ENCODE measurements at regions not wholly inside any gene's neighbourhood (a gene's known extent, or its start where the extent isn't known, plus 50 kb on each side); places are given as distances from the start of the nearest gene placed in this dataset.
"Not testable (repeated sequence)": the region's sequence is repeated elsewhere in the genome, so short reads cannot be mapped to it uniquely, and the experiment has no call there.

DNA sequence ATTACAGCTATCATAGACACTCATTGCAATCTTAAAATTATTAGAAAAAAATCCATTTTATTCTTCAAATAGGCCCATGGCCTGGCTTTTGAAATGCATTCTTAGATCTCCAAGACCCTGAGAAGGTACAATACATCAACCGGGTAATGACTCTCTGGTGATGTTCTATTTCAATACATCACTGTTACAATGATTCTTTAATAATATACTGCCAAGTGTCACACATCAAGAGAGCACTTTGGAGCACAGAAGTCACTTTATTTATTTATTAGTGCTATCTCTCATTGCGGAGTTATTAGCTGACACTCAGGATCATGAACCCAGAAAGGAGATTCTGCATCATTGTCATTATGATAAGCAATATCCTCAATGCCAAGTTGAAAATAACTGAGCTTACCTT is 748.5 kb upstream of the MBL2 start:
- no peak for DNase-seq

- no peak for DNase-seq
Measured at GRCh38 chr10:53508197-53508596, 735.6 kb upstream of the MBL2 start.

DNA sequence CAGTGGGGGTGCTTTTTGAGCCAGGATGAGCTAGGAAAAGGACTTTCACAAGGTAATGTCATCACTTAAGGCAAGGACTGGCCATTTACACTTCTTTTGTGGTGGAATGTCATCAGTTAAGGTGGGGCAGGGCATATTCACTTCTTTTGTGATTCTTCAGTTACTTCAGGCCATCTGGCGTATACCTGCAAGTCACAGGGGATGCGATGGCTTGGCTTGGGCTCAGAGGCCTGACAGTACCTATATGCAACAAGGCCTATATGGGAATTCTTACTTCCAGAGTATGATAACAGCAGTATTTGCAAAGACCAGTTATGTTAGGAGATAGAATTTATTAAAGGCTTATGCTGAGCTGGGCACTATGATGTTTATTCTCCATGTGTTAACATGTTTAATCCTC is 731.9 kb upstream of the MBL2 start:
- not testable (repeated sequence) for DNase-seq

DNA sequence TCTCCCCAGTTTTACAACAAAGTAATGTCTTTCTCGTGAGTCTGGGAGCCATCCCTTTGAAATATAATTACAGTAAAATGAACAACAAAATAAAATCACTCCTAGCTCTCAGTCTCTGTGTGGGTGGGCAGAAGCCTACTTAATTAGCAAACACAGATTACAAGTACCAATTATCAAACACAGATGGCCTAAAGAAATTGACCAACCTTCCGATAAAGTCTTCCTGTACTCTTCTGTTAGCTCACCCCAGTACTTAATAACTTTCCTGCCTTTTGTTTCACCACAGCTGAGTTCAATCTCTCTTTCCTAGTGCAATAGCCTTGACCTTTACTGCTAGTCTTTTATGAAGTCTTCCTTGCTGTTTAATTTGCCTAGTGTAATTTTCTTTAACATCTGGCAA is 719.2 kb upstream of the MBL2 start:
- DNase-seq = no peak

- DNase-seq = no peak
Measured at GRCh38 chr10:53490553-53490952, 718.0 kb upstream of the MBL2 start.

- DNase-seq = no peak
Measured at GRCh38 chr10:53489335-53490182, 717.0 kb upstream of the MBL2 start.

GRCh38 chr10:53487019-53487983 is 714.7 kb upstream of the MBL2 start:
- no peak for DNase-seq

- DNase-seq = not testable (repeated sequence)
Measured at GRCh38 chr10:53485422-53485821, 712.8 kb upstream of the MBL2 start.

GRCh38 chr10:53479365-53479764 is 706.8 kb upstream of the MBL2 start:
- DNase-seq = no peak

- DNase-seq = no peak
Measured at GRCh38 chr10:53477313-53477675, 704.7 kb upstream of the MBL2 start.

GRCh38 chr10:53476650-53477312 is 704.2 kb upstream of the MBL2 start:
- DNase-seq = no peak

GRCh38 chr10:53469383-53469782 is 696.8 kb upstream of the MBL2 start:
- no peak for DNase-seq

DNA sequence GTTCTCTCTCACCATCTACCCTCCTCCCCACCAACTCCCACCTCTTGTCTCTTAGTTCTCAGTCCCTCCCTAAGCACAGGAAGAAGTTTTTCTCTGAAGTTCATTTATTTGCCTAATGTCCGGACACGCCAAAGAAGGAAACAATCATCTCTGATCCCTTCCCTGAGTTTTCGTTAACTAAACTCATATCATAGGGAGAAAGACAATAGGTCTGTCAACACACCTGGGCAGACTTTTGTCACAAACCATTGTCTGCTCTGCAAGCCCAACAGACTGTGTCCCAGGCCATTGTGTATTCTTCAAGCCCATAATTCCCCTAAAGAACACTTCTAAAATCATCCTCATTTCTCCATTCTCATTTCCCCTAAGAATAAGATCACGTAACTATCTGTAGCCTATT is 691.0 kb upstream of the MBL2 start:
- DNase-seq = no peak

GRCh38 chr10:53458007-53458406 is 685.4 kb upstream of the MBL2 start:
- DNase-seq = no peak

DNA sequence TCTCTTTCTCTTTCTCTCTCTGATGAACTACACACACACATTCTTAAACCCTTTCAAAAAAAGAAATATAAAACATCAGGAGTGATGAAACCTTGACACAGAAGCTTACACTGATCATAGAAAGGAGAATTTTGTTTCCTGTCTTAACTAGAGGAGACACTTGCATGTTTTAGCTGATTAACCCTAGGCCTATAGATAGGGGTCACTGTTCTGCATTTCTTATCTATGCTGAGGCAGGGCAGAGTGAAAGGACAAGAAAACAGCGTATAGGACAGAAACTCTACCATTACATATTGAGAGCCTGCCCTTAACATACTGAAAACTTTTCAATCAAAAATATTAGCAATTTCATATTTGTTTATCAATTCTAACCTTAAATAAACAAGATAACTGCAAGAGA is 680.6 kb upstream of the MBL2 start:
- DNase-seq = no peak

- DNase-seq = no peak
Measured at GRCh38 chr10:53447576-53447975, 675.0 kb upstream of the MBL2 start.

GRCh38 chr10:53441843-53442242 is 669.3 kb upstream of the MBL2 start:
- no peak for DNase-seq

- DNase-seq = no peak
Measured at GRCh38 chr10:53440601-53441000, 668.0 kb upstream of the MBL2 start.

DNA sequence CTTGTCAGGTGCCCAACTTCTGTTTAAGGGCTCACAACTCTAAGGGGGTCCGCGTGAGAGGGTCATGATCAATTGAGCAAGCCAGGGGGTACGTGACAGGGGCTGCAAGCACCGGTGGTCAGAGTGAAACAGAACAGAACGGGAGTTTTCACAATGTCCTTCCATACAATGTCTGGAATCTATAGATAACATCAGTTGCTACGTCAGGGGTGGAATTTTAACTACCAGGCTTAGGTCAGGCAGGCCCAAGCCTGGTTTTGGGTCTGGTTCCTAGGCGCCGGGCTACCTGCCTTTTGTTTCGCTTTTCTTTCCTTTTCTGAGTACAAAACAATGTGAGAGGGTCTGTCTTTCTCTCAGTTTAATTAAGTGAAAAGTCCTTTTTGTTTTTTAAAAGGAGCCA is 666.5 kb upstream of the MBL2 start:
- DNase-seq = not testable (repeated sequence)

DNA sequence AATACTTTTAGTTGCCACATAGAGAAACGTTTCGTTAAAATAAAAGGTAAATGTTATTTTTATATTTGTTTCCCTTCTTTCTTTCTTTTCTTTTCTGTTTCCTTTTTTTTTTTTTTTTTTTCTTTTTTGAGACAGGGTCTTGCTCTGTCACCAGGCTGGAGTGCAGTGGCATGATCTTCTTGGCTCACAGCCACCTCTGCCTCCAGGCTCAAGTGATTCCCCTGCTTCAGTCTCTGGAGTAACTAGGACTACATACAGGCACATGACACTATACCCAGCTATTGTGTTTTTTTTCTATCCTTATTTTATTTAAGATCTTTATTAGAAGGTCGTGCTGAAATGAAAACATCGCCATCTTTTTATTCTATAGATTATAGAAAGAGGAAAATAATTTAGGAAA is 661.8 kb upstream of the MBL2 start:
- no peak for DNase-seq

DNA sequence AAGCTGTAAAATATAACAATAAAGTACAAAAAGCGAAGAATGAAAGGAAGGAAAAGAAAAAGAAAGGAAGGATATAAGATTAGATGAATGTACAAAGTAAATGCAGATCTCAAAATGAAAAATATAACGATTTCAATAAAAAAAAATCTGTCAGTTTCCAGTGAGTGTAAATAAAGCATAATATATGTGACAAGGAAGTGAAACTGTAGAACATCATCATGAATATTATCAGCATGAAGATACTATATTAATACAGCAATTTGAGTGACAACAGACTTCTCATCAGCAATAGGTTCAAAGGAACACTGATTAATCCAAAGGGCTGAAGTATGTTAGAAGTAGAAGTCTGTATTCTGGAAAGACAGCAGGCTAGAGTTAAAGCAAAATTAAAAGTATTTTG is 659.5 kb upstream of the MBL2 start:
- no peak for DNase-seq

DNA sequence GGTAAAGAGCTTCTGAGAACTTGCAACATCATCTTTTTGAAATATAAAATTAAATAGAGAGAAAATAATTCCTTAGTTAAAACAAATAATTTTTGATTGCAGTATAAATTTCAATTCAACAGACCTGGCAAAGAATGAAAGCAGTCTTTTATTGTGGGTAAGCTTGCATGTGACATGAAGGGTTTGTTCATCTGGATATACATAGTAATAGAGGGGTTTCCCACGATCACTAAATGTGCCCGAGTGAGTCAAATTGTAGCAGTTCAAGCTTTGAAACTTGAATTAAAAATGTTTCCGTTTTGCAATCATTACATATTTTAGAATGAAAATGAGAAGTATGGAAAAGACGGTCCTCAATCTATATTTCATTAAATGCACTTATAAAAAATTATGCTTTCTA is 658.4 kb upstream of the MBL2 start:
- no peak for DNase-seq

- DNase-seq = no peak
Measured at GRCh38 chr10:53430127-53430891, 657.7 kb upstream of the MBL2 start.
